Transverse colon (tissue), 4 donors: ENCODE measurements at regions not wholly inside any gene's neighbourhood (a gene's known extent, or its start where the extent isn't known, plus 50 kb on each side); places are given as distances from the start of the nearest gene placed in this dataset.

Experiments
- DNase-seq: peaks from one replicate; pipeline ENCODE4 v3.0.0-alpha.2; 2019
- H3K27ac ChIP-seq, 4 donors: fragments of 200-600 bp; sonication (generic); 2 replicates each; pipeline ENCODE4 v1.5.1; 2016 to 2018; ENCODE audit warnings: inconsistent platforms in 4 of 4
- H3K27me3 ChIP-seq: fragments of 200-600 bp; sonication (generic); 2 replicates; pipeline ENCODE4 v1.5.1; 2017; ENCODE audit warnings: inconsistent platforms
- H3K36me3 ChIP-seq, 4 donors: fragments of 200-600 bp; sonication (generic); 2 replicates each; pipeline ENCODE4 v1.5.1; 2017 to 2019; ENCODE audit warnings: inconsistent platforms in 4 of 4
- H3K4me1 ChIP-seq, 4 donors: fragments of 200-600 bp; sonication (generic); 2 replicates each; pipeline ENCODE4 v1.5.1; 2017 to 2020; ENCODE audit warnings: inconsistent platforms in 4 of 4
- H3K4me3 ChIP-seq, 4 donors: fragments of 200-600 bp; sonication (generic); 1 replicate in 1 of 4; 2 replicates in 3 of 4; pipeline versions ENCODE4 v1.5.1 to v1.6.1; 2017 to 2019; ENCODE audit warnings: inconsistent platforms in 4 of 4
- H3K9me3 ChIP-seq, 2 donors: fragments of 200-600 bp; sonication (generic); 2 replicates each; pipeline ENCODE4 v1.5.1; 2017 to 2019; ENCODE audit warnings: inconsistent platforms in 2 of 2
- EP300 ChIP-seq: sonication (generic); formaldehyde crosslinking; IDR thresholded peaks from one replicate; pipeline ENCODE4 v1.6.1; 2017; ENCODE audit warnings: antibody characterized with exemption, low read depth
- POLR2A ChIP-seq: fragments of 450-650 bp; IDR thresholded peaks from one replicate; pipeline ENCODE4 v1.6.1; 2016; ENCODE audit warnings: antibody characterized with exemption, mild to moderate bottlenecking, moderate library complexity
- POLR2AphosphoS5 ChIP-seq, 3 donors: sonication (generic); formaldehyde crosslinking; IDR thresholded peaks; one replicate each; pipeline ENCODE4 v1.6.1; 2016; ENCODE audit warnings: antibody characterized with exemption in 3 of 3
- WGBS, 2 donors: methylation state at CpG; one replicate each; pipeline ENCODE4 v1.1.5; 2018; ENCODE audit warnings: low coverage in 1 of 2; 5-methylcytosine and 5-hydroxymethylcytosine counted together
- in situ Hi-C, 4 donors: fragments of 200-750 bp; cut with MboI; loops; one replicate each; pipeline versions ENCODE4 v1.15.0 to v1.15.1; 2017; ENCODE audit warnings: low sequenced_read_pairs in 3 of 4, low pct_ligation_motif_present in 1 of 4, low pct_unique_long_range_greater_than_20kb in 1 of 4
- intact Hi-C: fragments of 100-400 bp; cut with DNase I; formaldehyde crosslinking; loops from one replicate; pipeline ENCODE4 v1.15.1; 2023; ENCODE audit warnings: low total_unique reads
- TF ChIP-seq, protein P1 (sequence below), 5 experiments: fragments of 200-600 bp in 3 of 5; fragments of 450-650 bp in 2 of 5; sonication (generic) in 3 of 5; IDR thresholded peaks; 1 replicate in 2 of 5; 2 replicates in 3 of 5; pipeline ENCODE4 v1.5.1; 2016 to 2017; ENCODE audit warnings: antibody characterized with exemption in 5 of 5, inconsistent platforms in 3 of 5, mild to moderate bottlenecking in 2 of 5, moderate library complexity in 1 of 5

DNA sequence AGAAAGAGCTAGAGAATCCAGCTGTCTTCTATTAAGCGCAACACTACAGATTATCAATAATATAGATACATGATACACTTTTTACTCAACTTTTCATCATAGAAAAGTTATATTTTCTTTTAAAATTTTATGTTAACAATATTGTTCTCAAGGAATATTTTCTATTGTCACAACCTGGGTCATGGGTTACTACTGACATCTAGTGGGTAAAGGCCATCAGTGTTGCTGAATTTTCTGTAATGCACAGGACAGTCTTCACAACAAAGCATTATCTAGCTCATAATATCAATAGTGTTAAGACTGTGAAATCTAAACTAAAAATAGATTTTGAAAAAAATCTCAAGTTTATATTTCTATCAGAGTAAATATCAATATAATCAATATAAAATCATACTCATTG lies 209.8 kb downstream of the ZNF33B start:
- Histone ChIP-seq H3K4me3 (no peak overlapping the region), H3K27ac (no peak overlapping the region), H3K9me3 (no peaks in the 10 kb centered on the region), H3K4me1 (no peaks in the 10 kb centered on the region), H3K27me3 (no peaks in the 10 kb centered on the region), H3K36me3 (no peaks in the 10 kb centered on the region)
- TF ChIP-seq POLR2A (no peak), POLR2AphosphoS5 (IDR thresholded peaks at IDR 0.05) (no peak), EP300 (no peak)
- TF ChIP-seq, protein P1, sequence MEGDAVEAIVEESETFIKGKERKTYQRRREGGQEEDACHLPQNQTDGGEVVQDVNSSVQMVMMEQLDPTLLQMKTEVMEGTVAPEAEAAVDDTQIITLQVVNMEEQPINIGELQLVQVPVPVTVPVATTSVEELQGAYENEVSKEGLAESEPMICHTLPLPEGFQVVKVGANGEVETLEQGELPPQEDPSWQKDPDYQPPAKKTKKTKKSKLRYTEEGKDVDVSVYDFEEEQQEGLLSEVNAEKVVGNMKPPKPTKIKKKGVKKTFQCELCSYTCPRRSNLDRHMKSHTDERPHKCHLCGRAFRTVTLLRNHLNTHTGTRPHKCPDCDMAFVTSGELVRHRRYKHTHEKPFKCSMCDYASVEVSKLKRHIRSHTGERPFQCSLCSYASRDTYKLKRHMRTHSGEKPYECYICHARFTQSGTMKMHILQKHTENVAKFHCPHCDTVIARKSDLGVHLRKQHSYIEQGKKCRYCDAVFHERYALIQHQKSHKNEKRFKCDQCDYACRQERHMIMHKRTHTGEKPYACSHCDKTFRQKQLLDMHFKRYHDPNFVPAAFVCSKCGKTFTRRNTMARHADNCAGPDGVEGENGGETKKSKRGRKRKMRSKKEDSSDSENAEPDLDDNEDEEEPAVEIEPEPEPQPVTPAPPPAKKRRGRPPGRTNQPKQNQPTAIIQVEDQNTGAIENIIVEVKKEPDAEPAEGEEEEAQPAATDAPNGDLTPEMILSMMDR (IDR thresholded peaks at IDR 0.05) = peak in 3 of 5 experiments; percentile 3 to 8 (median 7)
- 80 to 89% methylated on average over 1 of the region's 1 CpG for WGBS, 2 donors
- in situ Hi-C loops = no loop called here
- intact Hi-C loops = no loop called here
- DNase-seq = no peak

DNA sequence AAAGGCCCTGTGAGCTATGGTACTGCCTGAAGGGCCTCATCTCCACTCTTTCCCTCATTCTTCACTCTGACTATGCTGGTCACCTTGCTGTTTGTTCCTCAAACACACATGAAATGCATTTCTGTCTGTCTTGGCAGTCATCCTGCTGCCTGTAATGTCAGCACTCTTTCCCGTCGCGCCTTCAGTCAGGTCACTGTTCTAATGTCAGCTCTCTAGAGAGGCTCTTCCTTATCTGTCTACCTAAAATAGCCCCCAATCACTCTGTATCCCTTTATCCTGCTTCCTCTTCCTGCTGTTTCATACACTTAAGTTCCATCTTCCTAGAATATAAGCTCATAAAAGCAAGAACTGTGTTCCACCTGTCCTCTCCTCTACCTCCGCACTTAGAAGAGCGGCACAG lies 215.5 kb downstream of the ZNF33B start:
- no peak for TF ChIP-seq POLR2AphosphoS5 (IDR thresholded peaks at IDR 0.05)
- TF ChIP-seq POLR2A = no peak
- Histone ChIP-seq H3K27ac (no peak overlapping the region), H3K27me3 (no peaks in the 10 kb centered on the region), H3K4me1 (no peaks in the 10 kb centered on the region), H3K36me3 (no peaks in the 10 kb centered on the region), H3K4me3 (no peak overlapping the region), H3K9me3 (no peaks in the 10 kb centered on the region)
- 89 to 96% methylated on average over 3 to 5 of the region's 5 CpGs for WGBS, 2 donors
- in situ Hi-C loops (no loop called here), intact Hi-C loops (no loop called here)
- no peak for DNase-seq

DNA sequence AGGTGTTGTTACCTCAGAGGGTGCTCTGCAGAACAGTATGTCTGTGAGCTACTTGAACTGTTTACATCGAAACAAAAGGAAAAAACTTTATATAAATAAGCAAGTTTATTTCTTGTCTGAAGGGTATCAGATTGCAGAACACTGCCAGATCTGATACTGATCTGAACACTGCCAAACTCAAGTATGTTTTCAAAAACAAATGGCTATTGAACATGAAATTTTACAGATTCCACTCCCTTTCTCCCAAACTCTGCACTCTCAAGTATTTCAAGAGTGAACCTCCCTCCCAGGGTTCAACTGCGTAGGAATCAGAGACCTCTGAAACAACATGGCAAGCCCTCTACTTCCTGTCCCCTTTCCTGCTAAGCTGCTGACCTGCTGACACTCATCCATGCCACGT lies 216.6 kb downstream of the ZNF33B start:
- Histone ChIP-seq H3K27me3 (no peaks in the 10 kb centered on the region), H3K9me3 (no peaks in the 10 kb centered on the region), H3K4me3 (no peak overlapping the region), H3K27ac (no peak overlapping the region), H3K36me3 (no peaks in the 10 kb centered on the region), H3K4me1 (no peaks in the 10 kb centered on the region)
- in situ Hi-C loops (no loop called here), intact Hi-C loops (no loop called here)
- no peak for TF ChIP-seq EP300
- TF ChIP-seq POLR2AphosphoS5 (IDR thresholded peaks at IDR 0.05) = no peak
- TF ChIP-seq, protein P1 (IDR thresholded peaks at IDR 0.05) = no peak
- no peak for TF ChIP-seq POLR2A
- DNase-seq = no peak
- 53 to 57% methylated on average over 3 of the region's 3 CpGs for WGBS, 2 donors

DNA sequence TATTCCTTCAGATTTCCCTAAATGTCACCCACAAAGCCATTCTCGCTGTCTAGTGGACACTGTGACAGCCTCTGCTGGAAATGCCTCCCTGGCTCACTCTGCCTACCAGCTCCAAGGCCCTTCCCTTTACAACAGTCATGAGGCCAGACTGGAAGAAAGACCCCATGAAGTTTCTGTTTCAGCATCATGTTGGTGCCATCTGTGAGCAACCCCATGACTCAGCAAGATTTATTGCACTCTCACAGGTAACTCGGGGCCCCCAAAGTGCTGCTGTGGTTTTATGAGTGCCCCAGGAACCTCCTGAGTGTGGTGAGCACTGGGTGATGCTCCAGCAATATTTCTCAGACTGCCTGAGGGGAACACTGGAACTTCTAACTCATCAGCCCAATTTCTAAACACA lies 218.6 kb downstream of the ZNF33B start:
- in situ Hi-C loops (no loop called here), intact Hi-C loops (no loop called here)
- 34% methylated on average over 2 of the region's 2 CpGs; no CpG with 5 or more reads in 1 of the 2 donors for WGBS, 2 donors
- H3K4me1 ChIP-seq = no peaks in the 10 kb centered on the region
- H3K36me3 ChIP-seq = no peaks in the 10 kb centered on the region
- H3K4me3 ChIP-seq = no peak overlapping the region
- no peaks in the 10 kb centered on the region for H3K9me3 ChIP-seq
- TF ChIP-seq, protein P1 (IDR thresholded peaks at IDR 0.05) = no peak
- TF ChIP-seq EP300 (no peak), POLR2A (no peak), POLR2AphosphoS5 (IDR thresholded peaks at IDR 0.05) (no peak)
- no peaks in the 10 kb centered on the region for H3K27me3 ChIP-seq
- no peak overlapping the region for H3K27ac ChIP-seq
- DNase-seq = no peak

DNA sequence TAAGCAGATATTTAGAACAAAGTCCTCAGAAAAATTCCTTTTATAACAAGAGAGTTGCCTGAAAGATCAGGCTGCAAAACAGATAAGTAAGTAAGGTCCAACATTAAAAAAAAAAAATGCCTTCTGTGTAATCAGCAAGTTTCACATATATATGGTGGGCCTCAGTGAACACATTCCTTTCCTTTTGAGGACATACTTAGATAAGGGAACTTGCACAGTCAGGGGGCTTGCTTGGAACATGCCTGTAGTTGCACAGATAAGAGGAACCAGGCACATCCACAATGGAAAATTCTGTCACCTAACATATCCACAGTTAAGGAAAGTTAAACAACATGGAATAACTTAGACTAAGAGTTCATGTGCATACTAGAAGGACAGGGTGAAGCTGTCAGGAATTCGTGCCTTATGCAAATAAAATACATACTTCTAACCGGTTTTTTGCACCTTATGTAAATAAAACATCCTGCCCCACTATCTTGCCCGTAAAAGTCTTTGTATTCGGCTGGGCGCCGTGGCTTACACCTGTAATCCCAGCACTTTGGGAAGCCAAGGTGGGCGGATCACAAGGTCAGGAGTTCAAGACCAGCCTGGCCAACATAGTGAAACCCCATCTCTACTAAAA lies 257.3 kb downstream of the ZNF33B start:
- H3K4me3 ChIP-seq = no peak overlapping the region
- H3K27ac ChIP-seq = no peak overlapping the region
- TF ChIP-seq, protein P1 (IDR thresholded peaks at IDR 0.05) = no peak
- TF ChIP-seq POLR2AphosphoS5 (IDR thresholded peaks at IDR 0.05) = no peak
- no peak for TF ChIP-seq EP300
- TF ChIP-seq POLR2A = no peak
- 87% methylated on average over 7 of the region's 7 CpGs; no CpG with 5 or more reads in 1 of the 2 donors for WGBS, 2 donors
- H3K9me3 ChIP-seq = no peaks in the 10 kb centered on the region
- no peaks in the 10 kb centered on the region for H3K27me3 ChIP-seq
- no peaks in the 10 kb centered on the region for H3K4me1 ChIP-seq
- in situ Hi-C loops (no loop called here), intact Hi-C loops (no loop called here)
- no peaks in the 10 kb centered on the region for H3K36me3 ChIP-seq
- DNase-seq = no peak
